Activated T-cell treated with anti-CD3 and anti-CD28 coated beads for 4 hours (primary cell): ENCODE measurements at regions not wholly inside any gene's neighbourhood (a gene's known extent, or its start where the extent isn't known, plus 50 kb on each side); places are given as distances from the start of the nearest gene placed in this dataset.
"Not testable (repeated sequence)": the region's sequence is repeated elsewhere in the genome, so short reads cannot be mapped to it uniquely, and the experiment has no call there.

Source experiments
- DNase-seq: peaks from one replicate; pipeline ENCODE4 v3.0.0-alpha.2; 2020

DNA sequence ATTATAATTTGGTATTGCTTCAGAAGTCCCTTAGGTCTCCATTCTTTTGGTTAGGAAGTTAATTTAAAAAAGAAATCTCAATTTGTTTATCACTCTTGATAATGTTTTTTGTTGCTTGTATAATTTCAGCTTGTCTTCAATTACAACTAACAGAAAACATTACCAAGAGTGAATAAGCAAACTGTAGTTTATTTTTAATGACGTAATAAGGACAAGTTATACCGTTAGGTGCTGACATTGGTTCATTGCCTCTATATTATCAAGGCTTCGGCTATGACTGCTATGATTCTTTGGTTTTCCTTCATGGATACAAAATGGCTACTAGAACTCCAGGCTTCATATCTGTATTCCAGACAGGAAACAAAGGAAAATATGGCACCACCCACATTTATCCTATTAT lies 220.6 kb downstream of the PTGER3 start:
- no peak for DNase-seq

DNA sequence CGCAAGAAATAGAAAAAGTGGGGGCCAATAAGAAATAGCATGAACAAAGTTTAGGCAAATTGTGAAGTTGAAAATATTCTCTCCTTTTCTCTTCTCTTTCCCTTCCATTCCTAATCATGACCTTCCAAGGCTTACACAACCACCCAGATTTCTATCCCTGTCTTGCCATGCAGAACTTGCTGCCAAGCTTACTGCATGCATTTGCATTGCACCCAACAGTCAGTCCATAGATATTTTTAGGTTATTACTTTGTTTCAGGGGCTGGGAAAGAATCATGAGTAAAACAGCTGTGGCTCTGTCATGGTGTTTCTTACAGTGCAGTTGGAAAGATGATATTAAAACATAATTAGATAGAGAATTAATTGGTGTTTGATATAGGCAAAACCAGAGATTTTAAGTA lies 219.4 kb downstream of the PTGER3 start:
- no peak for DNase-seq

DNA sequence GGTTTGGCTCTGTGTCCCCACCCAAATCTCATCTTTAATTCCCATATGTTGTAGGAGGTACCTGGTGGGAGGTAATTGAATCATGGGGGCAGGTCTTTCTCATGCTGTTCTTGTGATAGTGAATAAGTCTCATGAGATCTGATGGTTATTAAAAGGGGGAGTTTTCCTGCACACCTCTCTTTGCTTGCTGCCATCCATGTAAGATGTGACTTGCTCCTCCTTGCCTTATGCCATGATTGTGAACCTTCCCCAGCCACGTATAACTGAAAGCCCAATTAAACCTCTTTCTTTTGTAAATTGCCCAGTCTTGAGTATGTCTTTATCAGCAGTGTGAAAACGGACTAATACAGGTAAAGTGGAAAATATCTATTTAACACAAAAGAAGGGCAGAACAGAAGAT lies 213.3 kb downstream of the PTGER3 start:
- DNase-seq = not testable (repeated sequence)

DNA sequence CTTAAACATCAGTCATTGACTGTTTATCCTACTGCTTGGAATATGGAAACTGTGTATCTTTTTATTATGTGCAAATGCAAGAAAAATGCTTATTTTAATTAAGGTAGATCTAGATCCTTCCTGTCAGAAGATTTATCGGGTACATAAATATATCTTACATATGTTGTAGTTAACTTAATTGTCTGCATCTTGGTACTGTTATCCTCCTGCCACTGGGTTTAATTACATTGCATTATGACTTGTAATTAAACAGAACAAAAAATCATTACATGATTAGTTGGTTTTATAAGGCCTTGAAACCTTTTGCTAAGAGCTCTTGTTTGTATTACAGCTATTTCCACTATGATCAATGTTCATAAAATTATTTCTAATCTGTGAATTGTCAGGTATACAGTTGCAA lies 211.2 kb downstream of the PTGER3 start:
- DNase-seq = no peak

DNA sequence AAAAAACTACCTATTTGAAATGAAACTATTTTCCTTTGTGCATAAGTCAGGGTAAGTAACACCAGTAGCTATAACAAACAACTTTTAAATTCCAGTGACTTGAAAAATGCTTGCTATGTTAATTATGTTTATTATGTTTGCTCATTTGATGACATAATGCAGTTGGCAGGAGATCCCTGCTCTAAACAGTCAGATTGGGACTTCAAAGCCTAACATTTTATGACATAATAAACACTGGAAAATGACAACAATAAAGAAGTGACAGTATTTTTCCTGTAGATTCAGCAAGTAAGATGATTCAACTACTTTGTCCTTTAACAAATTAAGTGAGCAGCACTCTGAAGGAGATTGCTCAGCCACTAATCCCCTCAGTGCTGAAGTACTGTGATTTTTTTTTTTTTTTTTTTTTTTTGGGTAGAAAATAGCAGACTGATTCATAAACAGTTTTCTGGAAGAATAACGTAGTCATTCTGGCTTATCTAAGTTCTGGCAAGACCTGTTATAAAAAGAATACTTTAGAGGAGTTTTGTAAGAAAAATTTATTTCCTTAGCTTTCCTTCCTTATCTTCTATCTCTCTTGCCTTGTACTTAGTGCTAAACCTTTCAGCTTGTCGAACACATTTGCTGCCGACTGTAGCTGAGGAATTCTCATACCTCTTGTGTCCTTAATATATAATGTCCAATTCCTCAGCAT lies 207.2 kb downstream of the PTGER3 start:
- no peak for DNase-seq

DNA sequence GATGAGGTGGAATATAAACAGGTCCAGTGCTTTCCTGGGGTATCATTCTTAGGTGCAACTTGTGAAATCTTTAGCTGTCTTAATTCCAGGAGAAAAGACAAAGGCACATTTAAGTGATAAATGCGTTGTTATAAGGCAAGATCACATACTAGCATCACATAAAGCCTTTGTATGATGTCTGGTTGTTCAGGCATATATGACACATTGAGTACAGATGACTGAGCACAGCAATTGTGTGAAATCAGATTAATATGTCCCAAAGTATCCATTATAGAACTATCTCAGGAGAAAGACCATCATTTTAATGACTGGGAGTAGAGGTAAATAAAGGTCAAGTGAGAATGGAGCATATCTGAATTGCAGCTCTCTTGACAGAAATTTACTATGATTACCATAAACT lies 205.1 kb downstream of the PTGER3 start:
- DNase-seq = no peak

DNA sequence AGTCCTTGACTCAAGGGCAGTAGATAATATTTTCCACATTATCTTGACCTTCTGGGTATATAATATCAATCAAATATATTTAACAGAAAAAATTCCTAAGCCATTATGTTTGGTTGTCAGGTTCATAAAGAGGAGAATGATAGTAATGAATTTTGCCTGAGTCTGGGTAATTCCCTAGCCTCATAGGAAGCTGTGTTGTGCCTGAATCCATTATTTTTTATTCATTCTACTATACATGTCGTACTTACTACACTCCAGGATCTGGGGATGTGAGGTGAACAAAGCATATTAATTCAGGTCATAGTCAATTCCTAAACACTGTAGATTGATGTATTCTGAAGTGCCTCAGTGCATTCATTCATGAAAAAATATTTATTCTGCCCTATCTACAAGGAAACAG lies 204.2 kb downstream of the PTGER3 start:
- DNase-seq = no peak

DNA sequence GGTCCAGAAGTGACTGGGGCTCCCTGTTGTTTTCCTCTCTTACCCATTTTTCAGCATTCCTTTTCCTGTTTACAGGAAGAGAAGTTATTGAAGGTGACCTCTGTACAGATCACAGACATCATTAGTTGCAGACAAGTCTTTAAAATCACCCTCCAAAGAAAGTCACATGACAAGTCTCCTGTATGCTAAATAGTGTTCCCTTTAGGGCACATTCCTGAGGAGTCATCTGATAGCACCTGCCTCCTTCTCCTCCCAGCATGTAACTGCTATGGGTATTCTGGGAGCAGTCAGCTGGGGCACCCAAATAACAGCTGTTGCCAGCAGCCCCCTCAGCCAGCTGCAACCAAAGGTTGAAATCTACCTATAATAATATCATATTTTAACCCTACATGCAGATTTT lies 200.6 kb downstream of the PTGER3 start:
- no peak for DNase-seq

DNA sequence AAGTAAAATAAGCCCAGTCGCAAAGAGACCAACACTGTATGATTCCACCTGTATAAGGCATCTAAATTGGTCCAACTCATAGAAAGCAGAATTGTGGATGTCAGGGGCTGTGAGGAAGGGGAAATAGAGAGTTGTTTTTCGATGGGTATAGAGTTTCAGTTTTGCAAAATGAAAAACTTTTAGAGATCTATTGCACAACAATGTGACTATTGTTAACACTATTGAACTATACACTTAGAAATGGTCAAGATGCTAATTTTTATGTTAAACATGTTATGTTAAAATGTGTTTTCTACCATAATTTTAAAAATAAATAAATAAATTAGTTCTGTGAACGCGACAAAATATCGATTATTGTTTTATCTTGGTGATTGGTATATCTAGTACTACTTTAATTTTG lies 192.4 kb downstream of the PTGER3 start:
- no peak for DNase-seq

DNA sequence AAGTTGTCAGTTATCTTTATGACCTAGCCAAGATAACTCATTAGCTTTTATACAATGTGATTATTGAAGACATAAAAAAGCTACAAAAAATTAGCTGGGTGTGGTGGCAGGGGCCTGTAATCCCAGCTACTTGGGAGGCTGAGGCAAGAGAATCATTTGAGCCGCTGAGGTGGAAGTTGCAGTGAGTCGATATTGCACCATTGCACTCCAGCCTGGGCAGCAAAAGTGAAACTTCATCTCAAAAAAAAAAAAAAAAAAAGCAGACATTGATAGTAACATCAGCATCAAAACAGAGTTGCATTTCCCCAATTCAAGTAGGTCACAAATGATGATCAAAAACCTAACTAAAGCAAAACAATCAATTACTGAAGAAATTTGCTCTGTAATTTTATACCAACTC lies 191.4 kb downstream of the PTGER3 start:
- DNase-seq = no peak

DNA sequence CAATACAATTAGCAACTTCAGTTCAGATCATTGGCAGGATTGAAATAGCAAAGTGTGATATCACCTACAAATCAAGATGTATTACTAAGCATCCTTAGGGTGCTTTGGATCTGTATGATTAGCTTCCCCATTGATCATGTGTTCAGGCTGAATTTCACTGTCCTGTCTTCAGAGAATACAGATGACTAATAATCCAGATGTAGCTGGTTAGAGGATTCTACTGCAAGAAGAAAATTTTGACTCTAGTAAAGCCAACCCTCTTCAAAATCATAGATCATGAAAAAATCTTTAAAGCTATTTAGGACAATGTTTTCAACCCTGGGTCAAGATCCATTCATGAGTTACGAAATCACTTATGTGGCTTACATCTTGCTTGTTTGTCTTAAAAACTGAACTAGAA lies 184.4 kb downstream of the PTGER3 start:
- DNase-seq = no peak

DNA sequence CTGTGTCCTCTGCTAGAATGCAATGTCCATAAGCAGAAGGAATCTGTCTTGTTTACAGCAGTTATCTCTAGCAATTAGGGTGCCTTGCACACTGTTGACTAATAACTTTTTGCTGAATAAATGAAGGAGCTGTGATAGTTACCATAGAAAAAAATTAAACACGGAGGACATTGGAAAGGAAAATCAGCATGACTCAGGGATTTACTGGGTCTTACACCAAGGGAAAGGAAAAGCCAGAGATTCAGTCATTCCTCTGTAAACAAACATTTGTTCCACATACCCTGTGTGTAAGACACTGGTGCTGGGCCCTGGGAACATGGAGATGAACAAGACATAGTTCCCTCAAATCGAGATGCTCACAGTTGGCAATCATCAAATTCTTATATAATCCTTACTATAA lies 183.3 kb downstream of the PTGER3 start:
- no peak for DNase-seq

DNA sequence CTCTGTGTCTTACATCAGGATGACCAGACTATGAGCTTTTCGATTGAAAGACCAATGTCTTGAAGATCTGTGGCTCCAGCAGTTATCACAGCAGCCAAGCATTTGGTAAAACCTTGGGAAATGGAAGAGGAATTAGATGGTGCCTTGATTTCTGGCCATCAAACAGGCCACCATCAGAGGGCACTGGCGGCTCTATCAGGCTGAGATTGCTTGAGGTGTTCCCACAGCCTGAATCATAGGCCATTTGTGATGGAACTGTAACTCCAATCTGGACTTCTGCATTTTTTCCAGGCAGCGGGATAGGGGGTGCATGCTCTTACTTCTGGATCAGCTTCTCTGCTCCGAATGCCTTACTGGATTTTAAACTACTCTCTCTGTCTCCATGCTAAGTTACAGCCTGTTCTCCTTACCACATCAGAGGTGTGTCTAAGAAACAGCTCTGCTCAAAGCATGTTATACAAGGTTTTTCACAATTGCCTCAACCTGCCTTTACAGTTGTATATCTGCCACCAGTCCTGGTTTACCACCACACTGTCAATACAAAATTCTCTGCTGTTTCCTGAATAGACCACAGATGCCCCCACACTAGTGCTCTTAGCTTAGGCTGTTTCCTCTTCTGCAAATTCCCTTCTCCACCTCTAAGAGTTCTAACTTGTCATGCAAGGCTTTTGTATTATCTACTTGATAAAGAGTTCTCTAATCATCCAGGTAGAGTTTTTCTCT lies 180.9 kb downstream of the PTGER3 start:
- DNase-seq = no peak

DNA sequence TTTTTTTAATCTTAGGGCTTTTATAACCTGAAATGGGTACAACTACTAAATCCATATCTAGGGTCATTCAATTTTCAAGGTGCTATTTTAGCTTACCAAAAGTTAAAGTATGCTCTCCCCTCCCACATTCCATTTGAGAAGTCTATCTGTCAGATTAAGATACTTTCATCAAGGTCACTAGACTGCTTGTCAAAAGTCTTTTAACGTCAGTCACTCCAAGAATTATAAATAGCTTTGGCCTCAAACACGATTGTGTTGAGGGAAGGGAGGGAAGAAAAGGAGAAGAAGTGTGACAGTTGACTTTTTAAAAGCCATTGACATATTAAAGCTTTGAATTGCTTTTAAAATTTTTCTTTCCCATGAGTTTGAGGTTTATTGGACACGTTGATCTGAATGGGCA lies 175.8 kb downstream of the PTGER3 start:
- DNase-seq = no peak

DNA sequence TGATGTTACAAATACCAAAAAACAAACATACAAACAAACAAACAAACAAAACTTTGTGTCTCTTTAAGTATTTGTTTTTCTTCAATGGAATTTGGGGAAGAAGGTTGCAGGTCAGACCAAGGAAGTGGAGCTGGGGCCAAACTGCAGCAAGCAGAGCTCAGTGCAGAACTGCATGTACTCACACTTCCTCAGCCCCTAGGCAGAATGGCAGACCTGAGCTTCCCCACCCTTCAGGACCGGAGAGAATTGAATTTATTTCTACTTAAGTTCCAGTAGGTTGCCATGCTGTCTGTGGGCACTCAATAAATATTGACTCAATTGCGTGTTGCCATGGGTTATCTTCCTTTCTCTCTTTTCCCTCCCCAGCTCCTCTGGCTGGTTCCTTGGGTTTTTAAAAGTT lies 173.6 kb downstream of the PTGER3 start:
- no peak for DNase-seq

DNA sequence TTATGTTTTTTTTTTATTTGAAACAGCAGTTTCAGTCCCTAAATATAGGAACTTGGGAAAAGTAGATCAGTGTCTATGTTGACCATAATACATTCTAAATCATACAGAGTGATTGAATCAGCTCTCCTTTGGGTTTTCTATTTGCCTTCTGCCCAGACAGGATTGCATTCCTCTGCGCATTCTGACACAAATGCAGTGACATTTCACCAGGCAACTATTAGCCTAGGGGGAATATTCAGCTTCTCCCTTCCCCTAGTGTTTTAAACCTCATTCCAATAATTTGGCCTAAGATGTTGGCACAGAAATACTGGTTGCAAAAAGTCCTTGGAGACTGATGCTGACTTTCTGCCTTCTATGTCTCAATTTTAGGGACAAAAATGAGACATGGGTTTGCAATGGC lies 172.8 kb downstream of the PTGER3 start:
- DNase-seq = no peak

DNA sequence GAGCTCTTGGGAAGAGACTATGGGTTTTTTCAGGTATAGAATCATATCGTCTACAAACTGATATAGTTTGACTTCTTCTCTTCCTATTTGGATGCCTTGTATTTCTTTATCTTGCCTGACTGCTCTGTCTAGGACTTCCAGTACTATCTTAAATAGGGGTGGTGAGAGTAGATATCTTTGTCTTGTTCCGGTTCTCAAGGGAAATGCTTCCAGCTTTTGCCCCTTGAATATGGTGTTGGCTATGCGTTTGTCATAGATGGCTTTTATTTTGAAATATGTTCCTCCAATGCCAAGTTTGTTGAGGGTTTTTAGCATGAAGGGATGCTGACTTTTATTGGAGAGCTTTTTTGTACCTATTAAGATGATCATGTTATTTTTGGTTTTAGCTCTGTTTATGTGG lies 170.3 kb downstream of the PTGER3 start:
- no peak for DNase-seq

DNA sequence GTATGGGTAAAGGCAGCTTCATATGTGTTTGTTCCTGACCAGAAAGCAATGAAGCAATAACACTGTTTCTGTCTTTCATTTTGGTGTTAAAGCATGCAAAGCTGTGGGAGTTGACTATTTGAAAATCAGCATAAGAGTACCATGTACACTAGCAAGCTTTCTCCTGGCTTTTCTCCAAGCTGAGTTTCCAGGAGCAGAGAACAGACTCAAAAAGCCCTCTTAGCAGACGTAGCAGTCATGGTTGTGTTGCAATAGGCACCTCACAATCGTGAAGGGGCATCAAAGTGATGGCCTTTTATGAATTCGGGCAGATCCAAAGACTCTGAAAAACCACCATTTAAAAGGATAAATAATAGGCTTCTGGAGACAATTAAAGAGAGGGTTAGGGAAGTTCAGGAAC lies 159.7 kb downstream of the PTGER3 start:
- no peak for DNase-seq

DNA sequence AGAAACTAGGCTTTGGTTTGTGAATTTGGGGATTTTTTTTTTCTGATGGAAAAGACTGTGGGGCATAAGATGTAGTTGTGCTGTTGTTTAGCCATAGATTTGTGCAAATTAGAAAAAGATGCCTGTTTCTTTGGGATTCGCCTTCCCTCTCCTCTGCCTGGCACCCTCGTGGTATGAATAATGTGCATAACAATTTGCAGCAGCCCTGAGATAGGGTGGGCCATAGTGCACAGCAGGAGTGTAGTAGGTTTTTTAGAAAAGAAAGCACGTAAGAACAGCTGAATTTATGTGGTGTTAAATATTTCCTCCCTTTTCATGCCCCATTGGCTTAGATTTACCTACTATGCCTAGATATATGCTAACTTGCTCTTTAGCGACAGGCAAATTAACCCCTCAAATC lies 158.9 kb downstream of the PTGER3 start:
- no peak for DNase-seq

DNA sequence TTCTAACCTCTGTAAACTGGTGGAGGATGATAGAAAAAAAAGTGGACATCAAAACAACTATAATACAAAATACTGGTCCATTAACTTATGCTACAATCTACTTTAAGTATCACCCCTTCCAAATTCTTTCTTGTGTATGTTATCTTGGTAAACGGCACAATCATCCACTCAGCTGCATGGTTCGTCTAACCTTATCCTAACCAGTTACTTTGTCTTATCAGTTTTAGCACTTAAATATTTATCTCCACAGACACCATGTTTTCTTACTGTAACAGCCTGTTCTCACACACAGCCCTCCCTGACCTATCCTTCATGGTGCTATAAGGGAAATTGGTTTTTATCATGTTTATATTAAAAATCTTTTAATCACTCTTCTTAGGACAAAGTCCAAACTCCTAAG lies 157.2 kb downstream of the PTGER3 start:
- no peak for DNase-seq

DNA sequence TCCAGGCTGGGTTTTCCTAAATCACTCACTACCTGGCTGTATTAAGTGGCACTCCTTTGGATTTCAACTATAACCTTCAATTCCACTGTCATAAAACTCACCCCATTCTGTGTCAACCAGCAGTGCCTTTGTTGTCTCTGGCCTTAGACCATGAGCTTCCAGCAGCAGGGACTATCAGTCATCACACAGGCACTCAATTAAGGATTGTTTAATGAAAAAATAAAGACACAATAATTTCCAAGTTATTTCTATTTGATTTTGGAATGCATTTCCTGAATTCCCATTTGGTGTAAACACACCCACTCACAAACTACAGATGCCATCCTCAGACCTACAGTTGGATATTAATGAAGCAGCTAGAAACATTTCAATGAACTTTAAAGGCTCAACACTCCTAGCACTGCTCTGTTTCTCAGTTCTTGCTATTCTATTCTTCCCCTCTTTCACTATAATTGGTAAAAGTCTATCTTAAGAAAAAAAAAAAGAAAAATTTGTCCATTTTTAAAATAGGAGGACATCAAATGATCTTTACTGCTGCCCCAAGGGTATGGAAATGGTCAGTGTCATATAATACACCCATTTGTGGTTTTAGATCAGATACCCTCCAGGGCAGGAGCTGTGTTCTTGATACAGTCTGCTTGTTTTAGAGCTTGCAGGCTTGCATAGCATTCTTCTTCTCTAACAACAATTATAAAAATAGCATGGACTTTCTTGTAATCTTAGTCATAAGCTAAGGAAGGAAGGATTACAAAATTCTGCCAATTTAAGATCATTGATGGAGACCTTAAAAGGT lies 156.4 kb downstream of the PTGER3 start:
- no peak for DNase-seq

DNA sequence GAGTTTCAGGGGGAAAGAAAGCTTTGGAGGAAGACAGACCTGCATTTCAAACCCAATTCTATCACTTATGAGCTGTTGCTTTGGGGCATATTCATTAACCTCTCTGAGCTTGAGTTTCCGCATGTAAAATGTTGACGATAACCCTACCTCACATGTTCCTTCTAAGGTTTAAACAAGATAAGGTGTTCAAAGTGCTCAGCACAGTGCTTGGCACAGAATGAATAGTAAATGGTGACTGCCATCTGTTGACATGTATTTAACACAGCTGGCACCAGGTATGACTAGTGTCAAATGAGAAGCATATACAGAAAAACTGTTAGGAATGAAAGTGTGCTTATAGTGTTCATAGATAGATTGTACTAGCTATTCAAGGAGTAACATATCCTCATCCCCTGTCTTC lies 155.5 kb downstream of the PTGER3 start:
- DNase-seq = no peak

DNA sequence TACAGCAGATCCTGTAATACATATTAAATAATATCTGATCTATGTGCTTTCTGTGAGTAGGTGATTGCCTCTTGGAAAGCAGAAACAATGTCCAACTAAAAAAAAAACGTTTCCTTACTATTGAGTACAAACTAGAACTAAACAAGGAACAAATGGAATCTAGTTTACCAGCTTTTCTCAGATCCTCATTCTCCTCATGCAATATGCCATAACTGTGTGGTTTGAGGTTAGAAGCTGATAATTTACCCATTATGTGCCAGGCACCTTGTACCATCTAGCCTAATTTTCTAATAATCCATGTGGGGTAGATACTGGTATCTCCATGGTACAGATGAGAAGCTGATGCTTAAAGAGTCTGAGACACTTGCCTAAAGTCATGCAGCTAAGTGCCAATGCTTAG lies 154.7 kb downstream of the PTGER3 start:
- DNase-seq = no peak

DNA sequence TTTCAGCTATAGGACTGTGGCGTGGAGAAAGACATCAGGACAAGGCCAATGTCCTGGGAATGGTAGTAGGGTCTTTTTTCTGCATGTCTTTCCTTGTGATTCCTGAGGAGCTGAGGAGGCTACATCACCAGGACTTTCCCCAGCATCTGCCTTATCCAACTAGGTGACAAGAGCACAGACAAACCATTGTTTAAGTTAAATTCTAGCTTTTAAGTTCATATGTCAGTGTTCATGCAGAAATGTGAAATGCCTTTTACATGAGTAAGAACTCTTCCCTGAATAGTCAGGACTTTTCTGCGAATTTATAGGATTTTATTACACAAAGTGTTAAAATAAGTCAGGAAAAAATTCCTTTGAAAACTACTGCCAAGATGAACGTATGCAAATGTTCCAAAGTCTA lies 154.2 kb downstream of the PTGER3 start:
- no peak for DNase-seq
